Keratinocyte (primary cell): ENCODE measurements at regions not wholly inside any gene's neighbourhood (a gene's known extent, or its start where the extent isn't known, plus 50 kb on each side); places are given as distances from the start of the nearest gene placed in this dataset.
A peak's percentile ranks its signal among the peaks of the same experiment; 100 is the strongest.

Source experiments
- DNase-seq: peaks from one replicate; pipeline ENCODE4 v3.0.0-alpha.2; 2011; ENCODE audit warnings: low read depth, missing footprints, low spot score
- FAIRE-seq: peaks from 2 replicates; lab custom pipeline; 2011; peaks lifted over from hg19 to GRCh38; lab: Jason Lieb, UNC
- H2AFZ ChIP-seq: 2 replicates; pipeline ENCODE4 v1.6.0; 2012; ENCODE audit warnings: low read length, control low read depth, inconsistent platforms; ENCODE audit not compliant: control insufficient read depth
- H3K27ac ChIP-seq: 2 replicates; pipeline ENCODE4 v1.5.1; 2011; ENCODE audit warnings: low read length; ENCODE audit not compliant: control insufficient read depth, insufficient read depth
- H3K27me3 ChIP-seq: 3 replicates; pipeline ENCODE4 v1.6.0; 2011; ENCODE audit warnings: low read length; ENCODE audit not compliant: control insufficient read depth, insufficient read depth; ENCODE audit errors: extremely low read depth
- H3K36me3 ChIP-seq, 2 experiments: 2 replicates in 1 of 2; 3 replicates in 1 of 2; pipeline ENCODE4 v1.5.1; 2011; ENCODE audit warnings: low read length in 2 of 2, mild to moderate bottlenecking in 1 of 2; ENCODE audit not compliant: control insufficient read depth in 2 of 2, insufficient read depth in 2 of 2; ENCODE audit errors: extremely low read depth in 1 of 2
- H3K4me1 ChIP-seq: 3 replicates; pipeline ENCODE4 v1.5.1; 2011; ENCODE audit warnings: low read length; ENCODE audit not compliant: control insufficient read depth, insufficient read depth; ENCODE audit errors: extremely low read depth
- H3K4me2 ChIP-seq: 3 replicates; pipeline ENCODE4 v1.6.0; 2011; ENCODE audit warnings: low read depth, low read length; ENCODE audit not compliant: control insufficient read depth, insufficient read depth; ENCODE audit errors: extremely low read depth
- H3K4me3 ChIP-seq, 3 experiments: fragments of 200-600 bp in 1 of 3; sonication (generic) in 1 of 3; 2 replicates in 2 of 3; 3 replicates in 1 of 3; pipeline ENCODE4 v1.5.1; 2011 to 2016; ENCODE audit warnings: low read length in 3 of 3, mild to moderate bottlenecking in 3 of 3, control low read depth in 2 of 3, inconsistent platforms in 1 of 3, low read depth in 1 of 3, mixed read lengths in 1 of 3, mixed run types in 1 of 3, moderate library complexity in 1 of 3; ENCODE audit not compliant: control insufficient read depth in 2 of 3, insufficient read depth in 2 of 3; ENCODE audit errors: extremely low read depth in 1 of 3
- H3K79me2 ChIP-seq: 2 replicates; pipeline ENCODE4 v1.6.0; 2012; ENCODE audit warnings: low read length; ENCODE audit not compliant: control insufficient read depth, insufficient read depth
- H3K9ac ChIP-seq: 3 replicates; pipeline ENCODE4 v1.6.0; 2011; ENCODE audit warnings: low read length; ENCODE audit not compliant: control insufficient read depth, insufficient read depth; ENCODE audit errors: extremely low read depth
- H3K9me1 ChIP-seq: 3 replicates; pipeline ENCODE4 v1.6.0; 2011; ENCODE audit warnings: low read length; ENCODE audit not compliant: control insufficient read depth, insufficient read depth; ENCODE audit errors: extremely low read depth
- H3K9me3 ChIP-seq: 2 replicates; pipeline ENCODE4 v1.5.1; 2012; ENCODE audit warnings: low read depth, low read length; ENCODE audit not compliant: control insufficient read depth
- H4K20me1 ChIP-seq: 3 replicates; pipeline ENCODE4 v1.6.0; 2011; ENCODE audit warnings: low read length; ENCODE audit not compliant: control insufficient read depth, insufficient read depth; ENCODE audit errors: extremely low read depth
- EZH2 ChIP-seq: IDR thresholded peaks from one replicate; pipeline ENCODE4 v1.6.1; 2012; ENCODE audit warnings: inconsistent platforms, mild to moderate bottlenecking, low read length, moderate library complexity
- dilution Hi-C: fragments of 300-500 bp; cut with MboI; formaldehyde crosslinking; loops from one replicate; pipeline ENCODE4 v1.7.0; 2020; ENCODE audit warnings: low sequenced_read_pairs; ENCODE audit not compliant: extremely low pct_ligation_motif_present
- TF ChIP-seq, protein P1 (sequence below), 3 experiments: IDR thresholded peaks in 1 of 3; conservative IDR thresholded peaks in 1 of 3; optimal IDR thresholded peaks in 1 of 3; 2 replicates in 2 of 3; 3 replicates in 1 of 3; pipeline versions ENCODE3 to v1.5.1; 2011; ENCODE audit warnings: low read length in 3 of 3, mild to moderate bottlenecking in 3 of 3, moderate library complexity in 2 of 3, control low read depth in 1 of 3, inconsistent platforms in 1 of 3; ENCODE audit not compliant: insufficient read depth in 2 of 3; ENCODE audit errors: extremely low read depth in 1 of 3

DNA sequence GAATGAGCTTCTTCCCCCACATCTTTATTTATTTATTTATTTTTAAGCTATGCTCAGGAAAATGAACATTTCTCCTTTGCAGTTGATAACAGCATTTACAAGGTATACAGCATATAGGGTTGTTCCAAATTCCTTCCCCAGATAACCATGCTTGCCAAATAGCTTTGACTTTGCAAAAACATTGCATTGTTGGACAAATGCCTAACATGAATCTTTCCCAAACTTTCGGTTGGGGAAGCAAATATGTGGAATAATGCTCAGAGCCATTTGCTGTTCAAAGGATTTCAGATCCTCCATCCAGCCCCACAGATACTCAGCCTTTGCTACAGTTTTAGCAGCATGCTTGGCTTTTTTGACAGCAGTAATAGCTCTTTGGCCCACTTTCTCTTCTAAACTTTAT lies 127.2 kb upstream of the AGA start:
- Histone ChIP-seq H3K27ac (no peak overlapping the region), H3K9me1 (no peaks in the 10 kb centered on the region), H3K4me1 (peaks cover 9% of the 10 kb centered on the region), H2AFZ (no peak overlapping the region), H3K36me3 (no peaks in the 10 kb centered on the region), H3K9ac (no peak overlapping the region), H3K4me3 (no peak overlapping the region), H3K27me3 (no peaks in the 10 kb centered on the region), H3K4me2 (no peak overlapping the region), H4K20me1 (no peaks in the 10 kb centered on the region), H3K9me3 (no peaks in the 10 kb centered on the region), H3K79me2 (no peaks in the 10 kb centered on the region)
- FAIRE-seq (no peak), DNase-seq (no peak)
- dilution Hi-C loops = no loop called here
- TF ChIP-seq, protein P1, sequence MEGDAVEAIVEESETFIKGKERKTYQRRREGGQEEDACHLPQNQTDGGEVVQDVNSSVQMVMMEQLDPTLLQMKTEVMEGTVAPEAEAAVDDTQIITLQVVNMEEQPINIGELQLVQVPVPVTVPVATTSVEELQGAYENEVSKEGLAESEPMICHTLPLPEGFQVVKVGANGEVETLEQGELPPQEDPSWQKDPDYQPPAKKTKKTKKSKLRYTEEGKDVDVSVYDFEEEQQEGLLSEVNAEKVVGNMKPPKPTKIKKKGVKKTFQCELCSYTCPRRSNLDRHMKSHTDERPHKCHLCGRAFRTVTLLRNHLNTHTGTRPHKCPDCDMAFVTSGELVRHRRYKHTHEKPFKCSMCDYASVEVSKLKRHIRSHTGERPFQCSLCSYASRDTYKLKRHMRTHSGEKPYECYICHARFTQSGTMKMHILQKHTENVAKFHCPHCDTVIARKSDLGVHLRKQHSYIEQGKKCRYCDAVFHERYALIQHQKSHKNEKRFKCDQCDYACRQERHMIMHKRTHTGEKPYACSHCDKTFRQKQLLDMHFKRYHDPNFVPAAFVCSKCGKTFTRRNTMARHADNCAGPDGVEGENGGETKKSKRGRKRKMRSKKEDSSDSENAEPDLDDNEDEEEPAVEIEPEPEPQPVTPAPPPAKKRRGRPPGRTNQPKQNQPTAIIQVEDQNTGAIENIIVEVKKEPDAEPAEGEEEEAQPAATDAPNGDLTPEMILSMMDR (optimal IDR thresholded peaks at IDR 0.05 in 1 of 3, IDR thresholded peaks at IDR 0.05 in 1 of 3, conservative IDR thresholded peaks at IDR 0.05 in 1 of 3; ENCODE audit: extremely low read depth in 1 of 3, insufficient read depth in 2 of 3, low read length in 3 of 3) = no peak
- TF ChIP-seq EZH2 = no peak

DNA sequence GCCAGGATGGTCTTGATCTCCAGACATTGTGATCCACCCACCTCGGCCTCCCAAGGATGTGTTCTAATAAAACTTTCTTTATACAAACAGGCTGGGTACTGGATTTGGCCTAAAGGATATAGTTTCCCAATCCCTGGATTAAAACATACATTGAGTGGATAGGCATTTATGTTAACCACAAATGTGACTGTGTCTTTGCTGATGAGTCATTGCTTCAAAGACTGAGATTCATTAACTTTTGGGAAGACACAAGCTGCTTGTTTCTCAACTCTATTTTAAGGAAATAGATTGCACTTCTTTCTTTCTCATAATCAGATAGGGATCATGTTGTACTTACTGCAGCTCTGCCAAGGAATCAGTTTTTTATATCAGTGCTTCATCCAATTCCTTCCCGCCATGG lies 131.3 kb upstream of the AGA start:
- H3K4me2 ChIP-seq = peak overlapping the region; percentile 68
- H3K4me1 ChIP-seq = peaks cover 15% of the 10 kb centered on the region
- no peaks in the 10 kb centered on the region for H3K36me3 ChIP-seq
- DNase-seq (peak; percentile 49), FAIRE-seq (peak; percentile 86)
- no peaks in the 10 kb centered on the region for H4K20me1 ChIP-seq
- no peaks in the 10 kb centered on the region for H3K9me3 ChIP-seq
- TF ChIP-seq, protein P1 (optimal IDR thresholded peaks at IDR 0.05 in 1 of 3, IDR thresholded peaks at IDR 0.05 in 1 of 3, conservative IDR thresholded peaks at IDR 0.05 in 1 of 3; ENCODE audit: extremely low read depth in 1 of 3, insufficient read depth in 2 of 3, low read length in 3 of 3) = no peak
- TF ChIP-seq EZH2 = no peak
- no peaks in the 10 kb centered on the region for H3K79me2 ChIP-seq
- H3K9me1 ChIP-seq = no peaks in the 10 kb centered on the region
- H3K9ac ChIP-seq = no peak overlapping the region
- H3K27me3 ChIP-seq = no peaks in the 10 kb centered on the region
- H3K27ac ChIP-seq = no peak overlapping the region
- dilution Hi-C loops = no loop called here
- no peak overlapping the region for H3K4me3 ChIP-seq
- no peak overlapping the region for H2AFZ ChIP-seq
